ENCODE measurements at regions not wholly inside any gene's neighbourhood (a gene's known extent, or its start where the extent isn't known, plus 50 kb on each side); places are given as distances from the start of the nearest gene placed in this dataset.

GRCh38 chr4:128373628-128374027 lies 86.0 kb upstream of the PGRMC2 start:
- TF ChIP-seq ZNF274 (IDR thresholded peaks at IDR 0.05; ENCODE audit: low read depth, low read length): no peak
- TF ChIP-seq SUZ12 (IDR thresholded peaks at IDR 0.05; ENCODE audit: extremely low read depth, insufficient read depth, insufficient read length): no peak

Data from NT2/D1 (cell line).